GM23338 (cell line): ENCODE measurements at regions not wholly inside any gene's neighbourhood (a gene's known extent, or its start where the extent isn't known, plus 50 kb on each side); places are given as distances from the start of the nearest gene placed in this dataset.
A peak's percentile ranks its signal among the peaks of the same experiment; 100 is the strongest.

Source experiments
- ATAC-seq: fragments of 200-7000 bp; cut with Tn5 transposase; 3 replicates; pipeline ENCODE4 v1.9.1; 2020
- DNase-seq: peaks from one replicate; pipeline ENCODE4 v3.0.0-alpha.2; 2015; ENCODE audit warnings: low spot score
- H2AFZ ChIP-seq: fragments of 200-600 bp; sonication (generic); 2 replicates; pipeline ENCODE4 v1.8.0; 2016; ENCODE audit warnings: antibody characterized with exemption, mild to moderate bottlenecking, moderate library complexity
- H3F3A ChIP-seq: fragments of 200-600 bp; sonication (generic); replicated peaks from 2 replicates; pipeline ENCODE4 v1.8.0; 2017; ENCODE audit warnings: antibody characterized with exemption, mixed run types, low read depth
- H3K27ac ChIP-seq: fragments of 200-600 bp; sonication (generic); 2 replicates; pipeline ENCODE4 v1.6.1; 2016; ENCODE audit warnings: low read depth
- H3K27me3 ChIP-seq: fragments of 200-600 bp; sonication (generic); 2 replicates; pipeline ENCODE4 v1.8.0; 2016; ENCODE audit warnings: mild to moderate bottlenecking, mixed run types, moderate library complexity; ENCODE audit not compliant: insufficient read depth
- H3K36me3 ChIP-seq: fragments of 200-600 bp; sonication (generic); 2 replicates; pipeline ENCODE4 v1.8.0; 2016; ENCODE audit warnings: mild to moderate bottlenecking; ENCODE audit not compliant: insufficient read depth
- H3K4me1 ChIP-seq: fragments of 200-600 bp; sonication (generic); 2 replicates; pipeline ENCODE4 v1.8.0; 2016; ENCODE audit warnings: mild to moderate bottlenecking, moderate library complexity; ENCODE audit not compliant: insufficient read depth
- H3K4me2 ChIP-seq: fragments of 200-600 bp; sonication (generic); 2 replicates; pipeline ENCODE4 v1.7.1; 2017; ENCODE audit warnings: mixed run types
- H3K4me3 ChIP-seq: fragments of 200-600 bp; sonication (generic); 2 replicates; pipeline ENCODE4 v1.6.1; 2016; ENCODE audit warnings: mixed run types
- H3K79me2 ChIP-seq: fragments of 200-600 bp; sonication (generic); replicated peaks from 2 replicates; pipeline ENCODE4 v1.8.0; 2017; ENCODE audit warnings: mild to moderate bottlenecking; ENCODE audit not compliant: insufficient read depth
- H3K9me2 ChIP-seq: fragments of 200-600 bp; sonication (generic); 2 replicates; pipeline ENCODE4 v1.8.0; 2017; ENCODE audit not compliant: insufficient read depth
- H4K20me1 ChIP-seq: fragments of 200-600 bp; sonication (generic); replicated peaks from 2 replicates; pipeline ENCODE4 v1.8.0; 2017; ENCODE audit warnings: mild to moderate bottlenecking; ENCODE audit not compliant: insufficient read depth
- H3K27ac Mint-ChIP-seq: 2 replicates; pipeline ENCODE4 v1.8.0; 2020; ENCODE audit warnings: inconsistent platforms, mild to moderate bottlenecking, moderate library complexity, mixed read lengths
- H3K27me3 Mint-ChIP-seq: 3 replicates; pipeline ENCODE4 v1.8.0; 2022; ENCODE audit warnings: low read depth, mild to moderate bottlenecking, moderate library complexity, mixed read lengths, inconsistent platforms; ENCODE audit not compliant: insufficient read depth, poor library complexity
- H3K36me3 Mint-ChIP-seq: 3 replicates; pipeline ENCODE4 v1.8.0; 2021; ENCODE audit warnings: low read depth, mild to moderate bottlenecking, inconsistent platforms, moderate library complexity, mixed read lengths
- H3K4me1 Mint-ChIP-seq: 3 replicates; pipeline ENCODE4 v1.8.0; 2020; ENCODE audit warnings: mild to moderate bottlenecking, inconsistent platforms, mixed read lengths
- H3K4me3 Mint-ChIP-seq: 3 replicates; pipeline ENCODE4 v1.8.0; 2021; ENCODE audit warnings: moderate library complexity, mild to moderate bottlenecking, inconsistent platforms, mixed read lengths
- H3K9me3 Mint-ChIP-seq: 3 replicates; pipeline ENCODE4 v1.8.0; 2020; ENCODE audit warnings: moderate library complexity, mild to moderate bottlenecking, inconsistent platforms, mixed read lengths
- CREB1 ChIP-seq: fragments of 250-450 bp; sonication (Bioruptor Pico); IDR thresholded peaks from 2 replicates; pipeline ENCODE4 v1.5.0; 2020; ENCODE audit warnings: low read depth, mild to moderate bottlenecking, moderate library complexity
- CTCF ChIP-seq, 2 experiments: fragments of 200-600 bp in 1 of 2; sonication (generic) in 1 of 2; conservative IDR thresholded peaks; 2 replicates each; pipeline versions ENCODE4 v1.5.1 to v1.6.1; 2016 to 2017; ENCODE audit warnings: antibody characterized with exemption in 2 of 2, low read depth in 2 of 2, mild to moderate bottlenecking in 2 of 2, moderate library complexity in 1 of 2
- EZH2 ChIP-seq: fragments of 200-600 bp; sonication (generic); IDR thresholded peaks from one replicate; pipeline ENCODE4 v1.8.0; 2017; ENCODE audit warnings: antibody characterized with exemption, mild to moderate bottlenecking, low read depth; ENCODE audit not compliant: unreplicated experiment
- EZH2phosphoT487 ChIP-seq: fragments of 200-600 bp; sonication (generic); IDR thresholded peaks from one replicate; pipeline ENCODE4 v1.8.1; 2018; ENCODE audit warnings: antibody characterized with exemption; ENCODE audit not compliant: unreplicated experiment
- JUNB ChIP-seq: IDR thresholded peaks from one replicate; pipeline ENCODE4 v1.6.1; 2016; ENCODE audit warnings: antibody characterized with exemption; ENCODE audit not compliant: unreplicated experiment
- NANOG ChIP-seq: IDR thresholded peaks from 2 replicates; pipeline ENCODE4 v1.6.1; 2016; ENCODE audit warnings: antibody characterized with exemption, borderline replicate concordance
- POLR2AphosphoS5 ChIP-seq: IDR thresholded peaks from 2 replicates; pipeline ENCODE4 v1.6.1; 2016; ENCODE audit warnings: antibody characterized with exemption, low read depth
- STAT1 ChIP-seq: IDR thresholded peaks from one replicate; pipeline ENCODE4 v1.6.1; 2016; ENCODE audit warnings: antibody characterized with exemption; ENCODE audit not compliant: unreplicated experiment
- ZNF114 ChIP-seq: fragments of 250-450 bp; sonication (Bioruptor Pico); IDR thresholded peaks from 2 replicates; pipeline ENCODE4 v1.5.0; 2020; ENCODE audit warnings: mild to moderate bottlenecking, moderate library complexity
- ZNF331 ChIP-seq: fragments of 250-450 bp; sonication (Bioruptor Pico); IDR thresholded peaks from 2 replicates; pipeline ENCODE4 v1.5.0; 2020; ENCODE audit warnings: low read depth, mild to moderate bottlenecking, moderate library complexity
- TF ChIP-seq, protein P1 (sequence below): IDR thresholded peaks from one replicate; pipeline ENCODE4 v1.6.1; 2018; ENCODE audit warnings: antibody characterized with exemption; ENCODE audit not compliant: unreplicated experiment
- TF ChIP-seq, protein P2 (sequence below): IDR thresholded peaks from 2 replicates; pipeline ENCODE4 v1.6.1; 2016; ENCODE audit warnings: antibody characterized with exemption
- TF ChIP-seq, protein P3 (sequence below): fragments of 250-450 bp; sonication (Bioruptor Pico); IDR thresholded peaks from 2 replicates; pipeline ENCODE4 v1.5.0; 2020; ENCODE audit warnings: mild to moderate bottlenecking, moderate library complexity

GRCh38 chr22:27577574-27577969 lies 224.0 kb downstream of the MN1 start:
- peaks cover 30% of the 10 kb centered on the region for H3K27me3 Mint-ChIP-seq
- H3K27ac Mint-ChIP-seq: no peak overlapping the region
- H3K36me3 Mint-ChIP-seq: no peaks in the 10 kb centered on the region
- Histone ChIP-seq H3K4me1 (peaks cover 3% of the 10 kb centered on the region; the same call in 1 of the 2 replicates), H3K27ac (no peak overlapping the region), H3K9me2 (no peaks in the 10 kb centered on the region), H3K36me3 (no peaks in the 10 kb centered on the region), H4K20me1 (0 out of 2 replicates have a peak, but pooled peaks cover 3% of the 10 kb centered on the region), H3K27me3 (no peaks in the 10 kb centered on the region), H3F3A (0 out of 2 replicates have a peak, but pooled peaks cover 2% of the 10 kb centered on the region), H3K4me2 (no peak overlapping the region), H2AFZ (no peak overlapping the region; the same call in 1 of the 2 replicates), H3K4me3 (no peak overlapping the region), H3K79me2 (no peaks in the 10 kb centered on the region)
- no peak overlapping the region for H3K4me3 Mint-ChIP-seq
- DNase-seq (no peak), ATAC-seq (peak; percentile 17; the same call in 2 of the 3 replicates)
- TF ChIP-seq JUNB (no peak), EZH2 (no peak), CREB1 (no peak), ZNF114 (no peak), ZNF331 (no peak), CTCF (conservative IDR thresholded peaks at IDR 0.05; ENCODE audit: low read depth in 2 of 2) (no peak), STAT1 (no peak), NANOG (no peak), EZH2phosphoT487 (no peak), POLR2AphosphoS5 (no peak)
- TF ChIP-seq, protein P1, sequence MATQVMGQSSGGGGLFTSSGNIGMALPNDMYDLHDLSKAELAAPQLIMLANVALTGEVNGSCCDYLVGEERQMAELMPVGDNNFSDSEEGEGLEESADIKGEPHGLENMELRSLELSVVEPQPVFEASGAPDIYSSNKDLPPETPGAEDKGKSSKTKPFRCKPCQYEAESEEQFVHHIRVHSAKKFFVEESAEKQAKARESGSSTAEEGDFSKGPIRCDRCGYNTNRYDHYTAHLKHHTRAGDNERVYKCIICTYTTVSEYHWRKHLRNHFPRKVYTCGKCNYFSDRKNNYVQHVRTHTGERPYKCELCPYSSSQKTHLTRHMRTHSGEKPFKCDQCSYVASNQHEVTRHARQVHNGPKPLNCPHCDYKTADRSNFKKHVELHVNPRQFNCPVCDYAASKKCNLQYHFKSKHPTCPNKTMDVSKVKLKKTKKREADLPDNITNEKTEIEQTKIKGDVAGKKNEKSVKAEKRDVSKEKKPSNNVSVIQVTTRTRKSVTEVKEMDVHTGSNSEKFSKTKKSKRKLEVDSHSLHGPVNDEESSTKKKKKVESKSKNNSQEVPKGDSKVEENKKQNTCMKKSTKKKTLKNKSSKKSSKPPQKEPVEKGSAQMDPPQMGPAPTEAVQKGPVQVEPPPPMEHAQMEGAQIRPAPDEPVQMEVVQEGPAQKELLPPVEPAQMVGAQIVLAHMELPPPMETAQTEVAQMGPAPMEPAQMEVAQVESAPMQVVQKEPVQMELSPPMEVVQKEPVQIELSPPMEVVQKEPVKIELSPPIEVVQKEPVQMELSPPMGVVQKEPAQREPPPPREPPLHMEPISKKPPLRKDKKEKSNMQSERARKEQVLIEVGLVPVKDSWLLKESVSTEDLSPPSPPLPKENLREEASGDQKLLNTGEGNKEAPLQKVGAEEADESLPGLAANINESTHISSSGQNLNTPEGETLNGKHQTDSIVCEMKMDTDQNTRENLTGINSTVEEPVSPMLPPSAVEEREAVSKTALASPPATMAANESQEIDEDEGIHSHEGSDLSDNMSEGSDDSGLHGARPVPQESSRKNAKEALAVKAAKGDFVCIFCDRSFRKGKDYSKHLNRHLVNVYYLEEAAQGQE: no peak
- TF ChIP-seq, protein P2, sequence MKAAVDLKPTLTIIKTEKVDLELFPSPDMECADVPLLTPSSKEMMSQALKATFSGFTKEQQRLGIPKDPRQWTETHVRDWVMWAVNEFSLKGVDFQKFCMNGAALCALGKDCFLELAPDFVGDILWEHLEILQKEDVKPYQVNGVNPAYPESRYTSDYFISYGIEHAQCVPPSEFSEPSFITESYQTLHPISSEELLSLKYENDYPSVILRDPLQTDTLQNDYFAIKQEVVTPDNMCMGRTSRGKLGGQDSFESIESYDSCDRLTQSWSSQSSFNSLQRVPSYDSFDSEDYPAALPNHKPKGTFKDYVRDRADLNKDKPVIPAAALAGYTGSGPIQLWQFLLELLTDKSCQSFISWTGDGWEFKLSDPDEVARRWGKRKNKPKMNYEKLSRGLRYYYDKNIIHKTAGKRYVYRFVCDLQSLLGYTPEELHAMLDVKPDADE: no peak
- TF ChIP-seq, protein P3, sequence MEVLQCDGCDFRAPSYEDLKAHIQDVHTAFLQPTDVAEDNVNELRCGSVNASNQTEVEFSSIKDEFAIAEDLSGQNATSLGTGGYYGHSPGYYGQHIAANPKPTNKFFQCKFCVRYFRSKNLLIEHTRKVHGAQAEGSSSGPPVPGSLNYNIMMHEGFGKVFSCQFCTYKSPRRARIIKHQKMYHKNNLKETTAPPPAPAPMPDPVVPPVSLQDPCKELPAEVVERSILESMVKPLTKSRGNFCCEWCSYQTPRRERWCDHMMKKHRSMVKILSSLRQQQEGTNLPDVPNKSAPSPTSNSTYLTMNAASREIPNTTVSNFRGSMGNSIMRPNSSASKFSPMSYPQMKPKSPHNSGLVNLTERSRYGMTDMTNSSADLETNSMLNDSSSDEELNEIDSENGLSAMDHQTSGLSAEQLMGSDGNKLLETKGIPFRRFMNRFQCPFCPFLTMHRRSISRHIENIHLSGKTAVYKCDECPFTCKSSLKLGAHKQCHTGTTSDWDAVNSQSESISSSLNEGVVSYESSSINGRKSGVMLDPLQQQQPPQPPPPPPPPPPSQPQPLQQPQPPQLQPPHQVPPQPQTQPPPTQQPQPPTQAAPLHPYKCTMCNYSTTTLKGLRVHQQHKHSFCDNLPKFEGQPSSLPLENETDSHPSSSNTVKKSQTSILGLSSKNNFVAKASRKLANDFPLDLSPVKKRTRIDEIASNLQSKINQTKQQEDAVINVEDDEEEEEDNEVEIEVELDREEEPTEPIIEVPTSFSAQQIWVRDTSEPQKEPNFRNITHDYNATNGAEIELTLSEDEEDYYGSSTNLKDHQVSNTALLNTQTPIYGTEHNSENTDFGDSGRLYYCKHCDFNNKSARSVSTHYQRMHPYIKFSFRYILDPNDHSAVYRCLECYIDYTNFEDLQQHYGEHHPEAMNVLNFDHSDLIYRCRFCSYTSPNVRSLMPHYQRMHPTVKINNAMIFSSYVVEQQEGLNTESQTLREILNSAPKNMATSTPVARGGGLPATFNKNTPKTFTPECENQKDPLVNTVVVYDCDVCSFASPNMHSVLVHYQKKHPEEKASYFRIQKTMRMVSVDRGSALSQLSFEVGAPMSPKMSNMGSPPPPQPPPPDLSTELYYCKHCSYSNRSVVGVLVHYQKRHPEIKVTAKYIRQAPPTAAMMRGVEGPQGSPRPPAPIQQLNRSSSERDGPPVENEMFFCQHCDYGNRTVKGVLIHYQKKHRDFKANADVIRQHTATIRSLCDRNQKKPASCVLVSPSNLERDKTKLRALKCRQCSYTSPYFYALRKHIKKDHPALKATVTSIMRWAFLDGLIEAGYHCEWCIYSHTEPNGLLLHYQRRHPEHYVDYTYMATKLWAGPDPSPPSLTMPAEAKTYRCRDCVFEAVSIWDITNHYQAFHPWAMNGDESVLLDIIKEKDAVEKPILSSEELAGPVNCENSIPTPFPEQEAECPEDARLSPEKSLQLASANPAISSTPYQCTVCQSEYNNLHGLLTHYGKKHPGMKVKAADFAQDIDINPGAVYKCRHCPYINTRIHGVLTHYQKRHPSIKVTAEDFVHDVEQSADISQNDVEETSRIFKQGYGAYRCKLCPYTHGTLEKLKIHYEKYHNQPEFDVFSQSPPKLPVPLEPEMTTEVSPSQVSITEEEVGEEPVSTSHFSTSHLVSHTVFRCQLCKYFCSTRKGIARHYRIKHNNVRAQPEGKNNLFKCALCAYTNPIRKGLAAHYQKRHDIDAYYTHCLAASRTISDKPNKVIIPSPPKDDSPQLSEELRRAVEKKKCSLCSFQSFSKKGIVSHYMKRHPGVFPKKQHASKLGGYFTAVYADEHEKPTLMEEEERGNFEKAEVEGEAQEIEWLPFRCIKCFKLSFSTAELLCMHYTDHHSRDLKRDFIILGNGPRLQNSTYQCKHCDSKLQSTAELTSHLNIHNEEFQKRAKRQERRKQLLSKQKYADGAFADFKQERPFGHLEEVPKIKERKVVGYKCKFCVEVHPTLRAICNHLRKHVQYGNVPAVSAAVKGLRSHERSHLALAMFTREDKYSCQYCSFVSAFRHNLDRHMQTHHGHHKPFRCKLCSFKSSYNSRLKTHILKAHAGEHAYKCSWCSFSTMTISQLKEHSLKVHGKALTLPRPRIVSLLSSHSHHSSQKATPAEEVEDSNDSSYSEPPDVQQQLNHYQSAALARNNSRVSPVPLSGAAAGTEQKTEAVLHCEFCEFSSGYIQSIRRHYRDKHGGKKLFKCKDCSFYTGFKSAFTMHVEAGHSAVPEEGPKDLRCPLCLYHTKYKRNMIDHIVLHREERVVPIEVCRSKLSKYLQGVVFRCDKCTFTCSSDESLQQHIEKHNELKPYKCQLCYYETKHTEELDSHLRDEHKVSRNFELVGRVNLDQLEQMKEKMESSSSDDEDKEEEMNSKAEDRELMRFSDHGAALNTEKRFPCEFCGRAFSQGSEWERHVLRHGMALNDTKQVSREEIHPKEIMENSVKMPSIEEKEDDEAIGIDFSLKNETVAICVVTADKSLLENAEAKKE (CRISPR knock-in tag): no peak
- no peaks in the 10 kb centered on the region for H3K9me3 Mint-ChIP-seq
- H3K4me1 Mint-ChIP-seq: peaks cover 23% of the 10 kb centered on the region; the same call in 2 of the 3 replicates
